ENCODE measurements at regions not wholly inside any gene's neighbourhood (a gene's known extent, or its start where the extent isn't known, plus 50 kb on each side); places are given as distances from the start of the nearest gene placed in this dataset.

DNA sequence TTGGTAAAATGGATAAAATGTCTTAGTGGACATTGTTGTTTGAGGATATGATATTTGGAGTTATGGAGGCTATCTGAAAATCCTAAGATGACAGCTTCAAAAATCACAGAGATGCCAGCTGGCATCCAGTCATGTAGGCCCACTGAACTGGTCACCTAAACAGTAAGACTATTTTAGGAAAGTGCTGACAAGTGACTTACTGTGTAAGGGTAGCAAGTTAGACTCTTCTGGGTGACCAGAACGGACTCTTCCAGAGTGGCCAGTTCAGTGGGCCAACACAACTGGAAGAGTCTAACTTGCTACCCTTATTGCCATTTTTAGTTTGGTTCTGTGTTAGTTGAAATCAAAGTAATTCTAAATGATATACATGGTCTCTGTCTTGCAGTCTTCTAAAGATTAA lies 61.4 kb upstream of the ATP8A1 start:
- TF ChIP-seq, protein P1, sequence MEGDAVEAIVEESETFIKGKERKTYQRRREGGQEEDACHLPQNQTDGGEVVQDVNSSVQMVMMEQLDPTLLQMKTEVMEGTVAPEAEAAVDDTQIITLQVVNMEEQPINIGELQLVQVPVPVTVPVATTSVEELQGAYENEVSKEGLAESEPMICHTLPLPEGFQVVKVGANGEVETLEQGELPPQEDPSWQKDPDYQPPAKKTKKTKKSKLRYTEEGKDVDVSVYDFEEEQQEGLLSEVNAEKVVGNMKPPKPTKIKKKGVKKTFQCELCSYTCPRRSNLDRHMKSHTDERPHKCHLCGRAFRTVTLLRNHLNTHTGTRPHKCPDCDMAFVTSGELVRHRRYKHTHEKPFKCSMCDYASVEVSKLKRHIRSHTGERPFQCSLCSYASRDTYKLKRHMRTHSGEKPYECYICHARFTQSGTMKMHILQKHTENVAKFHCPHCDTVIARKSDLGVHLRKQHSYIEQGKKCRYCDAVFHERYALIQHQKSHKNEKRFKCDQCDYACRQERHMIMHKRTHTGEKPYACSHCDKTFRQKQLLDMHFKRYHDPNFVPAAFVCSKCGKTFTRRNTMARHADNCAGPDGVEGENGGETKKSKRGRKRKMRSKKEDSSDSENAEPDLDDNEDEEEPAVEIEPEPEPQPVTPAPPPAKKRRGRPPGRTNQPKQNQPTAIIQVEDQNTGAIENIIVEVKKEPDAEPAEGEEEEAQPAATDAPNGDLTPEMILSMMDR (conservative IDR thresholded peaks at IDR 0.05): no peak
- no peak for TF ChIP-seq EZH2 (IDR thresholded peaks at IDR 0.05; ENCODE audit: low read depth)
